ENCODE measurements at regions not wholly inside any gene's neighbourhood (a gene's known extent, or its start where the extent isn't known, plus 50 kb on each side); places are given as distances from the start of the nearest gene placed in this dataset.
"Not testable (repeated sequence)": the region's sequence is repeated elsewhere in the genome, so short reads cannot be mapped to it uniquely, and the experiment has no call there.

- DNase-seq, result no peak
Observed at GRCh38 chr3:152622811-152623167, 212.1 kb upstream of the P2RY1 start.

- no peak for DNase-seq
Observed at GRCh38 chr3:152623286-152623911, 211.5 kb upstream of the P2RY1 start.

GRCh38 chr3:152626226-152626625, 208.7 kb upstream of the P2RY1 start:
- DNase-seq, result no peak

- no peak for DNase-seq
Observed at GRCh38 chr3:152628496-152628895, 206.4 kb upstream of the P2RY1 start.

- no peak for DNase-seq
Observed at GRCh38 chr3:152629363-152630122, 205.4 kb upstream of the P2RY1 start.

- DNase-seq, result no peak
Observed at GRCh38 chr3:152635389-152635788, 199.5 kb upstream of the P2RY1 start.

- DNase-seq, result no peak
Observed at GRCh38 chr3:152636651-152637050, 198.3 kb upstream of the P2RY1 start.

GRCh38 chr3:152638214-152638613, 196.7 kb upstream of the P2RY1 start:
- DNase-seq, result no peak

GRCh38 chr3:152638707-152639450, 196.1 kb upstream of the P2RY1 start:
- DNase-seq, result no peak

- no peak for DNase-seq
Observed at GRCh38 chr3:152641198-152641597, 193.7 kb upstream of the P2RY1 start.

GRCh38 chr3:152642658-152643057, 192.3 kb upstream of the P2RY1 start:
- no peak for DNase-seq

- no peak for DNase-seq
Observed at GRCh38 chr3:152644478-152644877, 190.5 kb upstream of the P2RY1 start.

- no peak for DNase-seq
Observed at GRCh38 chr3:152646004-152646403, 188.9 kb upstream of the P2RY1 start.

GRCh38 chr3:152650177-152650576, 184.8 kb upstream of the P2RY1 start:
- DNase-seq, result no peak

GRCh38 chr3:152650923-152651322, 184.0 kb upstream of the P2RY1 start:
- DNase-seq, result not testable (repeated sequence)

GRCh38 chr3:152656214-152656971, 178.5 kb upstream of the P2RY1 start:
- peak; percentile 21 for DNase-seq

- DNase-seq, result no peak
Observed at GRCh38 chr3:152656972-152657355, 178.0 kb upstream of the P2RY1 start.

GRCh38 chr3:152658977-152659720, 175.8 kb upstream of the P2RY1 start:
- DNase-seq, result no peak

- DNase-seq, result no peak
Observed at GRCh38 chr3:152662157-152662556, 172.8 kb upstream of the P2RY1 start.

- no peak for DNase-seq
Observed at GRCh38 chr3:152664766-152665165, 170.2 kb upstream of the P2RY1 start.

GRCh38 chr3:152667267-152667666, 167.7 kb upstream of the P2RY1 start:
- DNase-seq, result no peak

GRCh38 chr3:152669560-152669959, 165.4 kb upstream of the P2RY1 start:
- no peak for DNase-seq

All from GDM1 (cell line).